Activated CD8-positive, alpha-beta memory T cell treated with anti-CD3 and anti-CD28 coated beads for 1 hour (primary cell): ENCODE measurements at regions not wholly inside any gene's neighbourhood (a gene's known extent, or its start where the extent isn't known, plus 50 kb on each side); places are given as distances from the start of the nearest gene placed in this dataset.

Experiments used
- DNase-seq, 2 donors: peaks; one replicate each; pipeline ENCODE4 v3.0.0-alpha.2; 2020; ENCODE audit warnings: low read depth in 1 of 2; ENCODE audit errors: extremely low read depth in 1 of 2

GRCh38 chr11:127066401-127067090 lies 66.0 kb upstream of the KIRREL3 start:
- DNase-seq = no peak

- no peak for DNase-seq
Observed at GRCh38 chr11:127063241-127063640, 62.7 kb upstream of the KIRREL3 start.

- DNase-seq = no peak
Observed at GRCh38 chr11:127061947-127062346, 61.4 kb upstream of the KIRREL3 start.

- DNase-seq = no peak
Observed at GRCh38 chr11:127059750-127060149, 59.2 kb upstream of the KIRREL3 start.

GRCh38 chr11:127059286-127059685 lies 58.7 kb upstream of the KIRREL3 start:
- DNase-seq = no peak

GRCh38 chr11:127058524-127058923 lies 58.0 kb upstream of the KIRREL3 start:
- DNase-seq = no peak

DNA sequence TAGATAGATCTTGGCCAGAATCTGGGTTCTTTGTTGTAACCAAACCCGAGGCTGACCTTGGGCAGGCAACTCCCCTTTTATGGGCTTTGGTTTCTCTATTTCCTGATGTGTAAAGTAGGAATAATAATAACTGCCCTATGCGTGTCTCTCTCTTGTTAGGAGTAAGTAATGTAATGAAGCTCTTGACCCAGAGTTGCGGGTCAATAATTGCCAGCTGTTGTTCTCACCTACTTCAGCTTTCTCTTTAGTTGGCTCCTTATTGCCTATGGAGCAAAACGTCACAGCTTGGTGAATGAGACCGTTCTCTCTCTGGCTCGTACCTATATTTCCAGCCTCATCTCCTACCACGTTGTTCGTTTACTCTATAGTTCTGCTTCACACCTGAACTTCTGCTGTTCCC lies 56.6 kb upstream of the KIRREL3 start:
- no peak for DNase-seq

GRCh38 chr11:127056338-127056971 lies 55.9 kb upstream of the KIRREL3 start:
- DNase-seq = no peak

DNA sequence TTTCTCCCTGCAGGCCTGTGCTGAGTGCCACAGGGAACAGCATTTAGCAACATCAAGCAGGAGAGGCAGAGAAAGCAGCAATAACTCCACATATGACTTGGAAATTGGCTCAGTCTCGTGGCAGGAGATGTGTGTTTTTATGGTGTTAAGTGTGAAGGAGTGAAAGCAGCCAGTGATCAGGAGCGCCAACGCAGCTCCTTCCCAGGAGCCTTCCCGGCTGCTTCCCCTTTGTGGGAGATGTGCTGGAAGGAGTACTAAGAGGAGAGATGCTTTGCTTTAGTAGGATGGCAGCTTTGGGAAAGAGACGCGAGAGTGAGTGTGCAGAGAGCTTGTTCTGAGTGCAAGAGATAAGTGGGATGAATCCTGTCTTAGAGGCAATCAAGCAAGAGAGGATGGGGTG lies 54.7 kb upstream of the KIRREL3 start:
- no peak for DNase-seq

GRCh38 chr11:127054153-127054552 lies 53.6 kb upstream of the KIRREL3 start:
- DNase-seq = no peak

GRCh38 chr11:127052404-127052803 lies 51.8 kb upstream of the KIRREL3 start:
- no peak for DNase-seq
